ENCODE measurements at regions not wholly inside any gene's neighbourhood (a gene's known extent, or its start where the extent isn't known, plus 50 kb on each side); places are given as distances from the start of the nearest gene placed in this dataset.

- no peak overlapping the region for H3K27ac ChIP-seq
- TF ChIP-seq ZFX (IDR thresholded peaks at IDR 0.05), result no peak
- TF ChIP-seq CTCF (conservative IDR thresholded peaks at IDR 0.05), result no peak
These were observed 609.0 kb upstream of the FZD8 start for GRCh38 chr10:36251068-36251467.

- no peak overlapping the region for H3K27ac ChIP-seq
- TF ChIP-seq CTCF (conservative IDR thresholded peaks at IDR 0.05), result no peak
- no peak for TF ChIP-seq ZFX (IDR thresholded peaks at IDR 0.05)
These were observed 606.3 kb upstream of the FZD8 start for GRCh38 chr10:36248304-36248981.

GRCh38 chr10:36247478-36247877 lies 605.4 kb upstream of the FZD8 start:
- H3K27ac ChIP-seq, result no peak overlapping the region

GRCh38 chr10:36236931-36237330 lies 594.8 kb upstream of the FZD8 start:
- TF ChIP-seq CTCF (conservative IDR thresholded peaks at IDR 0.05), result no peak
- no peak for TF ChIP-seq ZFX (IDR thresholded peaks at IDR 0.05)
- no peak overlapping the region for H3K27ac ChIP-seq

More at GRCh38 chr10:36247478-36247877, 605.4 kb upstream of the FZD8 start:
- TF ChIP-seq ZFX (IDR thresholded peaks at IDR 0.05) (no peak), CTCF (conservative IDR thresholded peaks at IDR 0.05) (no peak)

GRCh38 chr10:36236341-36236740 lies 594.2 kb upstream of the FZD8 start:
- no peak overlapping the region for H3K27ac ChIP-seq
- TF ChIP-seq CTCF (conservative IDR thresholded peaks at IDR 0.05) (no peak), ZFX (IDR thresholded peaks at IDR 0.05) (no peak)

GRCh38 chr10:36232935-36233334 lies 590.8 kb upstream of the FZD8 start:
- H3K27ac ChIP-seq, result no peak overlapping the region
- no peak for TF ChIP-seq CTCF (conservative IDR thresholded peaks at IDR 0.05)
- no peak for TF ChIP-seq ZFX (IDR thresholded peaks at IDR 0.05)

- H3K27ac ChIP-seq, result no peak overlapping the region
- no peak for TF ChIP-seq CTCF (conservative IDR thresholded peaks at IDR 0.05)
- no peak for TF ChIP-seq ZFX (IDR thresholded peaks at IDR 0.05)
These were observed 582.4 kb upstream of the FZD8 start for GRCh38 chr10:36224431-36224985.

Measured in C4-2B (cell line).